ENCODE measurements at regions not wholly inside any gene's neighbourhood (a gene's known extent, or its start where the extent isn't known, plus 50 kb on each side); places are given as distances from the start of the nearest gene placed in this dataset.

DNA sequence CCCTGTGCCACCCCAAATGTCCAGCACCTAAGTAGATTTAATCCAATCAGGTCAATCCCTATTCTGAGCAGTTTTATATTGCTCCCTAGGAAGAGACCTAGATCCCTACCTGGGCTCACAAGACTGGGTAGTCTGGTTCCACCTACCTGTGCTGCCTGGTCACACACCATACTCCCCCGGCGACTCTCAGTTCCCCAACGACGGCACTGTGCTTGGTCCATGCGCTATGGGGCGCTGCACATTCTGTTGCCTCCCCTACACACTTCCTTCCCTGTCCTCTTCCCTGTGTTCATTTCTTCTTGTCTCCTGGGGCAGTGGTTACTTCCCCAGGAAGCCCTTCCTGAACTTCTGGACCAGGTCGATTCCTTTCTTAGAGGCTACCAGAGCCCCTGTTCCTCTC is 109.9 kb upstream of the IL12B start:
- TF ChIP-seq, protein P1, sequence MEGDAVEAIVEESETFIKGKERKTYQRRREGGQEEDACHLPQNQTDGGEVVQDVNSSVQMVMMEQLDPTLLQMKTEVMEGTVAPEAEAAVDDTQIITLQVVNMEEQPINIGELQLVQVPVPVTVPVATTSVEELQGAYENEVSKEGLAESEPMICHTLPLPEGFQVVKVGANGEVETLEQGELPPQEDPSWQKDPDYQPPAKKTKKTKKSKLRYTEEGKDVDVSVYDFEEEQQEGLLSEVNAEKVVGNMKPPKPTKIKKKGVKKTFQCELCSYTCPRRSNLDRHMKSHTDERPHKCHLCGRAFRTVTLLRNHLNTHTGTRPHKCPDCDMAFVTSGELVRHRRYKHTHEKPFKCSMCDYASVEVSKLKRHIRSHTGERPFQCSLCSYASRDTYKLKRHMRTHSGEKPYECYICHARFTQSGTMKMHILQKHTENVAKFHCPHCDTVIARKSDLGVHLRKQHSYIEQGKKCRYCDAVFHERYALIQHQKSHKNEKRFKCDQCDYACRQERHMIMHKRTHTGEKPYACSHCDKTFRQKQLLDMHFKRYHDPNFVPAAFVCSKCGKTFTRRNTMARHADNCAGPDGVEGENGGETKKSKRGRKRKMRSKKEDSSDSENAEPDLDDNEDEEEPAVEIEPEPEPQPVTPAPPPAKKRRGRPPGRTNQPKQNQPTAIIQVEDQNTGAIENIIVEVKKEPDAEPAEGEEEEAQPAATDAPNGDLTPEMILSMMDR (IDR thresholded peaks at IDR 0.05): no peak
- TF ChIP-seq POLR2A (IDR thresholded peaks at IDR 0.05): no peak
